Activated CD8-positive, alpha-beta T cell treated with anti-CD3 and anti-CD28 coated beads, Interleukin-2, amount 10 ng/mL, durations not matched to agents 7 days and 5 days (primary cell): ENCODE measurements at regions not wholly inside any gene's neighbourhood (a gene's known extent, or its start where the extent isn't known, plus 50 kb on each side); places are given as distances from the start of the nearest gene placed in this dataset.

Experiments
- ATAC-seq: fragments of 150-1000 bp; cut with Tn5 transposase; one replicate; pipeline ENCODE4 v1.10.0; 2021; ENCODE audit warnings: moderate library complexity
- CTCF ChIA-PET: fragments of 350-600 bp; sonication (Branson Sonifier 250); formaldehyde crosslinking; loops from one replicate; lab custom pipeline; 2021; ENCODE audit warnings: antibody characterized with exemption; lab: Charles Lee
- POLR2A ChIA-PET: fragments of 350-600 bp; sonication (Branson Sonifier 250); formaldehyde crosslinking; loops from one replicate; lab custom pipeline; 2021; ENCODE audit warnings: antibody characterized with exemption; lab: Charles Lee
- DNase-seq: peaks from one replicate; pipeline ENCODE4 v3.0.0-alpha.2; 2020
- H3K27ac Mint-ChIP-seq: one replicate; pipeline ENCODE4 v1.8.0; 2021; ENCODE audit warnings: mild to moderate bottlenecking, mixed read lengths
- H3K27me3 Mint-ChIP-seq: one replicate; pipeline ENCODE4 v1.8.0; 2021; ENCODE audit warnings: low read depth, mixed read lengths
- H3K36me3 Mint-ChIP-seq: one replicate; pipeline ENCODE4 v1.8.0; 2021; ENCODE audit warnings: low read depth, mixed read lengths
- H3K4me1 Mint-ChIP-seq: one replicate; pipeline ENCODE4 v1.8.0; 2021; ENCODE audit warnings: low read depth, mixed read lengths
- H3K4me3 Mint-ChIP-seq: one replicate; pipeline ENCODE4 v1.8.0; 2021; ENCODE audit warnings: mild to moderate bottlenecking, mixed read lengths
- H3K9me3 Mint-ChIP-seq: one replicate; pipeline ENCODE4 v1.8.0; 2022; ENCODE audit warnings: mixed read lengths; ENCODE audit not compliant: insufficient read depth

GRCh38 chr3:166405896-166406295 lies 568.7 kb upstream of the BCHE start:
- H3K36me3 Mint-ChIP-seq = no peaks in the 10 kb centered on the region
- H3K9me3 Mint-ChIP-seq = peaks cover 14% of the 10 kb centered on the region
- no peak overlapping the region for H3K27ac Mint-ChIP-seq
- H3K4me3 Mint-ChIP-seq = no peak overlapping the region
- CTCF ChIA-PET = no interaction called here
- H3K27me3 Mint-ChIP-seq = no peaks in the 10 kb centered on the region
- DNase-seq (no peak), ATAC-seq (no peak)
- no peaks in the 10 kb centered on the region for H3K4me1 Mint-ChIP-seq
- POLR2A ChIA-PET = no interaction called here

- ATAC-seq (no peak), DNase-seq (no peak)
- H3K36me3 Mint-ChIP-seq = no peaks in the 10 kb centered on the region
- H3K9me3 Mint-ChIP-seq = peaks cover 15% of the 10 kb centered on the region
- ChIA-PET POLR2A (no interaction called here), CTCF (no interaction called here)
- H3K27me3 Mint-ChIP-seq = no peaks in the 10 kb centered on the region
- H3K27ac Mint-ChIP-seq = no peak overlapping the region
- no peak overlapping the region for H3K4me3 Mint-ChIP-seq
- H3K4me1 Mint-ChIP-seq = no peaks in the 10 kb centered on the region
Observed at GRCh38 chr3:166405465-166405864, 568.2 kb upstream of the BCHE start.

GRCh38 chr3:166390303-166390702 lies 553.1 kb upstream of the BCHE start:
- H3K27me3 Mint-ChIP-seq = no peaks in the 10 kb centered on the region
- DNase-seq = no peak
- ATAC-seq = no peak
- no peaks in the 10 kb centered on the region for H3K4me1 Mint-ChIP-seq
- H3K4me3 Mint-ChIP-seq = no peak overlapping the region
- H3K36me3 Mint-ChIP-seq = no peaks in the 10 kb centered on the region
- ChIA-PET POLR2A (no interaction called here), CTCF (no interaction called here)
- no peak overlapping the region for H3K27ac Mint-ChIP-seq
- peaks cover 13% of the 10 kb centered on the region for H3K9me3 Mint-ChIP-seq

- CTCF ChIA-PET = no interaction called here
Observed at GRCh38 chr3:166388321-166388720, 551.1 kb upstream of the BCHE start.

GRCh38 chr3:166372571-166373106 lies 535.4 kb upstream of the BCHE start:
- Mint-ChIP-seq H3K4me1 (no peaks in the 10 kb centered on the region), H3K9me3 (peaks cover 16% of the 10 kb centered on the region), H3K36me3 (no peaks in the 10 kb centered on the region), H3K4me3 (no peak overlapping the region), H3K27me3 (no peaks in the 10 kb centered on the region), H3K27ac (no peak overlapping the region)
- ChIA-PET CTCF (no interaction called here), POLR2A (no interaction called here)
- DNase-seq (no peak), ATAC-seq (no peak)

More at GRCh38 chr3:166388321-166388720, 551.1 kb upstream of the BCHE start:
- Mint-ChIP-seq H3K27me3 (no peaks in the 10 kb centered on the region), H3K27ac (no peak overlapping the region), H3K36me3 (no peaks in the 10 kb centered on the region), H3K9me3 (peaks cover 4% of the 10 kb centered on the region), H3K4me3 (no peak overlapping the region), H3K4me1 (no peaks in the 10 kb centered on the region)
- DNase-seq = no peak
- no peak for ATAC-seq
- POLR2A ChIA-PET = no interaction called here

GRCh38 chr3:166367947-166368533 lies 530.8 kb upstream of the BCHE start:
- DNase-seq (no peak), ATAC-seq (no peak)
- no peak overlapping the region for H3K4me3 Mint-ChIP-seq
- ChIA-PET POLR2A (no interaction called here), CTCF (no interaction called here)
- no peaks in the 10 kb centered on the region for H3K4me1 Mint-ChIP-seq
- peaks cover 11% of the 10 kb centered on the region for H3K9me3 Mint-ChIP-seq
- H3K27ac Mint-ChIP-seq = no peak overlapping the region
- H3K27me3 Mint-ChIP-seq = no peaks in the 10 kb centered on the region
- no peaks in the 10 kb centered on the region for H3K36me3 Mint-ChIP-seq

- no peak for DNase-seq
- CTCF ChIA-PET = no interaction called here
- POLR2A ChIA-PET = no interaction called here
Observed at GRCh38 chr3:166362698-166363097, 525.5 kb upstream of the BCHE start.

GRCh38 chr3:166360720-166361119 lies 523.5 kb upstream of the BCHE start:
- no peaks in the 10 kb centered on the region for H3K27me3 Mint-ChIP-seq
- no peak for ATAC-seq
- ChIA-PET POLR2A (no interaction called here), CTCF (no interaction called here)
- no peak for DNase-seq
- H3K9me3 Mint-ChIP-seq = no peaks in the 10 kb centered on the region
- no peak overlapping the region for H3K4me3 Mint-ChIP-seq
- H3K36me3 Mint-ChIP-seq = no peaks in the 10 kb centered on the region
- H3K27ac Mint-ChIP-seq = no peak overlapping the region
- no peaks in the 10 kb centered on the region for H3K4me1 Mint-ChIP-seq

More at GRCh38 chr3:166362698-166363097, 525.5 kb upstream of the BCHE start:
- no peak for ATAC-seq
- no peaks in the 10 kb centered on the region for H3K36me3 Mint-ChIP-seq
- no peak overlapping the region for H3K4me3 Mint-ChIP-seq
- no peak overlapping the region for H3K27ac Mint-ChIP-seq
- H3K4me1 Mint-ChIP-seq = no peaks in the 10 kb centered on the region
- no peaks in the 10 kb centered on the region for H3K27me3 Mint-ChIP-seq
- no peaks in the 10 kb centered on the region for H3K9me3 Mint-ChIP-seq

- CTCF ChIA-PET = no interaction called here
- Mint-ChIP-seq H3K4me3 (no peak overlapping the region), H3K4me1 (no peaks in the 10 kb centered on the region), H3K9me3 (peaks cover 15% of the 10 kb centered on the region), H3K27ac (no peak overlapping the region), H3K36me3 (no peaks in the 10 kb centered on the region), H3K27me3 (no peaks in the 10 kb centered on the region)
- DNase-seq (no peak), ATAC-seq (no peak)
- POLR2A ChIA-PET = no interaction called here
Observed at GRCh38 chr3:166351461-166351860, 514.2 kb upstream of the BCHE start.

GRCh38 chr3:166340604-166341266 lies 503.5 kb upstream of the BCHE start:
- H3K4me1 Mint-ChIP-seq = no peaks in the 10 kb centered on the region
- H3K27ac Mint-ChIP-seq = no peak overlapping the region
- no peak overlapping the region for H3K4me3 Mint-ChIP-seq
- ChIA-PET CTCF (no interaction called here), POLR2A (no interaction called here)
- ATAC-seq (no peak), DNase-seq (no peak)
- H3K27me3 Mint-ChIP-seq = no peaks in the 10 kb centered on the region
- no peaks in the 10 kb centered on the region for H3K36me3 Mint-ChIP-seq
- H3K9me3 Mint-ChIP-seq = peaks cover 9% of the 10 kb centered on the region

GRCh38 chr3:166324401-166324800 lies 487.2 kb upstream of the BCHE start:
- Mint-ChIP-seq H3K36me3 (no peaks in the 10 kb centered on the region), H3K4me3 (no peak overlapping the region), H3K27me3 (no peaks in the 10 kb centered on the region), H3K27ac (no peak overlapping the region), H3K9me3 (peaks cover 12% of the 10 kb centered on the region), H3K4me1 (no peaks in the 10 kb centered on the region)
- DNase-seq = no peak
- POLR2A ChIA-PET = no interaction called here
- CTCF ChIA-PET = no interaction called here
- no peak for ATAC-seq

GRCh38 chr3:166322391-166322790 lies 485.2 kb upstream of the BCHE start:
- ATAC-seq = no peak
- no peak for DNase-seq
- no peaks in the 10 kb centered on the region for H3K4me1 Mint-ChIP-seq
- no peak overlapping the region for H3K4me3 Mint-ChIP-seq
- no peak overlapping the region for H3K27ac Mint-ChIP-seq
- no peaks in the 10 kb centered on the region for H3K36me3 Mint-ChIP-seq
- peaks cover 5% of the 10 kb centered on the region for H3K9me3 Mint-ChIP-seq
- ChIA-PET POLR2A (no interaction called here), CTCF (no interaction called here)
- no peaks in the 10 kb centered on the region for H3K27me3 Mint-ChIP-seq
